GOT3 (cell line): ENCODE measurements at regions not wholly inside any gene's neighbourhood (a gene's known extent, or its start where the extent isn't known, plus 50 kb on each side); places are given as distances from the start of the nearest gene placed in this dataset.
"Not testable (repeated sequence)": the region's sequence is repeated elsewhere in the genome, so short reads cannot be mapped to it uniquely, and the experiment has no call there.

Experiments
- DNase-seq: peaks from one replicate; lab custom pipeline; 2025; ENCODE audit warnings: mixed read lengths; lab: John Stamatoyannopoulos, UW

DNA sequence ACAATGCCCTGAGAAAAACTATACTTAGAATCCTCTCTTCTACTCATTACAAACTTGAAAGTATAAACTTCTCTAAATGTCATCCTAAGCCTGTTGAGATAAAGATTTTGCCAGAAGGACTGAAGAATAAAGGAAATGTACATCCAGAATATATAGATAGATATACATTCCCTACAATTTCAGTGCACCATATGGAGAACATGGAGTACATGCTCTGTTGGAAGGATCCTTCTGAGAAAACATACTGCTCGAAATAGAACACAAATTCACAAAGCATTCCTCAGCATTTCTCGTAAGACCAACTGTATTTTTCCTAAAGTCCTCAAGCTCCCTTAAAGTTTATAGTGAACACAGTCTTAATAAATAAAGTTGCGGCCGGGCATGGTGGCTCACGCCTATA is 69.7 kb upstream of the RASA1 start:
- no peak for DNase-seq

DNA sequence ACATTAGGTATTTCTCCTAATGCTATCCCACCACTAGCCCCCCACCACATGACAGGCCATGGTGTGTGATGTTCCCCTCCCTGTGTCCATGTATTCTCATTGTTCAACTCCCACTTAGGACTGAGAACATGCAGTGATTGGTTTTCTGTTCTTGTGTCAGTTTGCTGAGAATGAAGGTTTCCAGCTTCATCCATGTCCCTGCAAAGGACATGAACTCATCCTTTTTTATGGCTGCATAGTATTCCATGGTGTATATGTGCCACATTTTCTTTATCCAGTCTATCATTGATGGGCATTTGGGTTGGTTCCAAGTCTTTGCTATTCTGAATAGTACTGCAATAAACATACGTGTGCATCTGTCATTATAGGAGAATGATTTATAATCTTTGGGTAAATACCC is 68.4 kb upstream of the RASA1 start:
- DNase-seq: not testable (repeated sequence)

DNA sequence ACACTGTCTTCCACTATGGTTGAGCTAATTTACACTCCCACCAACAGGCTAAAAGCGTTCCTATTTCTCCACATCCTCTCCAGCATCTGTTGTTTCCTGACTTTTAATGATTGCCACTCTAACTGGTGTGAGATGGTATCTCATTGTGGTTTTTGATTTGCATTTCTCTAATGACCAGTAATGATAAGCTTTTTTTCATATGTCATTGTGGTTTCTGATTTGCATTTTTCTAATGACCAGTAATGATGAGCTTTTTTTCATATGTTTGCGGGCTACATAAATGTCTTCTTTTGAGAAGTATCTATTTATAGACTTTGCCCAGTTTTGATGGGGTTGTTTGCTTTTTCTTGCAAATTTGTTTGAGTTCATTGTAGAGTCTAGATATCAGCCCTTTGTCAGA is 68.0 kb upstream of the RASA1 start:
- DNase-seq: not testable (repeated sequence)

DNA sequence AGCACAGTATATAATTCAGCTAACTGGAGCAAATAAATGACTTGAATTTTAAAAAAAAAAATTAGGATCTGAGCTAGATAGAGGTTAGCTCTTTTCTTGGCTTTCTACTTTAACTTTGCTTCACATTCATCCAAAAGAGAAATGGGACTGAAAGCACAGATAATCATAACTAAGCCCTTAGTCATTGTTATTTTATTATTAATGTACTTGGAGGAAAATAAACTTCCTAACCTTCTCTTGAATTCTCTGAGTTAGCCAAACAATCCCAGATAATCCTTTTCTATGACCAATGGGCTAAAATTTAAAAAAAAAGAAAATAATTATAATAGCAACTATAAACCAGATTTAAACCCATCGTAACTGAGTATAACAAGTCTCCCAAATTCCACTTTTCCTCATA is 57.6 kb upstream of the RASA1 start:
- no peak for DNase-seq

DNA sequence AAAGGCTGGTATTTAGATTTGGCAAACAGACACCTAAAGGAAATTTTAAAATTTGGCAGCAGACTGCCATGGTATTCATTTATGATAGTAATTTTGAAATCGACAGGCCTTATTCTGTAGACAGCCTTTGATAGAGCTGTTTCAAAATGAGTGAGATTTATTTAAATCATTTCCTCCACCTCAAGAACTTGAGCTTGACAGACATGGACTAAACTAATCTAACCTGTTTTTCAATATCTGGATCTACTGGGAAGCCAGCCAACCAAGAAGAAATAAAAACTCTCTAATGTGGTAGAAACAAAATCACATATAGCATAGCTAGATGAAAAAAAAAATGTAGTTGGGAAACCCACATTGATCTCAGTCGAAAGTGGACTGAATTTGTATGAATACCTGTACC is 56.9 kb upstream of the RASA1 start:
- DNase-seq: no peak

DNA sequence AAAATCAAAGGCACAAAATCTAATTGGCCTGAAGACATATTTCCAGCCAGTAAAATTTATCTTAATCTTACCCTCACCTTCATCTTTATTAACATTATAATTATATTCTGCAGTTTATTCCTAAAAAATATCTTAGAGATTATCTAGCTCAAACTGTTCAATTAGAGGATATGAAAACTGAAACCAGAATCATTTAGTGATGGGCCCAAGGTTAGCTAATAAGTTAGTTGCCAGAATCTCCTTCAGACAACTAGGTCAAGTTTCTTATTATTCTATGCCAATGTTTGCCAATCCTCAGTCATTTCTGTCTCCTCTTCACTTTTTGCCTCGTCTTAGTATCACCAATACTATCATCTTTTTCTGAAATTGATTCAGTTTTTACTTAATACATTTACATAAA is 56.0 kb upstream of the RASA1 start:
- DNase-seq: no peak

DNA sequence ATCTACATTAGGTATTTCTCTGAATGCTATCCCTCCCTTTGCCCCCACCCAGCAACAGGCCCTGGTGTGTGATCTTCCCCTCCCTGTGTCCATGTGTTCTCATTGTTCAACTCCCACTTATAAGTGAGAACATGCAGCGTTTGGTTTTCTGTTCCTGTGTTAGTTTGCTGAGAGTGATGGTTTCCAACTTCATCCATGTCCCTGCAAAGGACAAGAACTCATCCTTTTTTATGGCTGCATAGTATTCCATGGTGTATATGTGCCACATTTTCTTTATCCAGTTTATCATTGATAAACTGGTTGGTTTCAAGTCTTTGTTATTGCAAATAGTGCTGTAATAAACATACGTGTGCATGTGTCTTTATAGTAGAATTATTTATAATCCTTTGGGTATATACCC is 55.5 kb upstream of the RASA1 start:
- DNase-seq: not testable (repeated sequence)

DNA sequence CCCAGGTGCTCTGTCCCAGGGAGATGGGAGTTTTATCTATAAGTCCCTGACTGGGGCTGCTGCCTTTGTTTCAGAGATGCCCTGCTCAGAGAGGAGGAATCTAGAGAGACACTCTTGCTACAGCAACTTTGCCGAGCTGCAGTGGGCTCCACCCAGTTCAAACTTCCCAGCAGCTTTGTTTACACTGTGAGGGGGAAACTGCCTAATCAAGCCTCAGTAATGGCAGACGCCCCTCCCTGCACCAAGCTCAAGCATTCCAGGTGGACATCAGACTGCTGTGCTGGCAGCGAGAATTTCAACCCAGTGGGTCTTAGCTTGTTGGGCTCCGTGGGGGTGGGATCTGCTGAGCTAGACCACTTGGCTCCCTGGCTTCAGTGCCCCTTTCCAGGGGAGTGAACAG is 50.2 kb upstream of the RASA1 start:
- not testable (repeated sequence) for DNase-seq
